ENCODE measurements at regions not wholly inside any gene's neighbourhood (a gene's known extent, or its start where the extent isn't known, plus 50 kb on each side); places are given as distances from the start of the nearest gene placed in this dataset.

DNA sequence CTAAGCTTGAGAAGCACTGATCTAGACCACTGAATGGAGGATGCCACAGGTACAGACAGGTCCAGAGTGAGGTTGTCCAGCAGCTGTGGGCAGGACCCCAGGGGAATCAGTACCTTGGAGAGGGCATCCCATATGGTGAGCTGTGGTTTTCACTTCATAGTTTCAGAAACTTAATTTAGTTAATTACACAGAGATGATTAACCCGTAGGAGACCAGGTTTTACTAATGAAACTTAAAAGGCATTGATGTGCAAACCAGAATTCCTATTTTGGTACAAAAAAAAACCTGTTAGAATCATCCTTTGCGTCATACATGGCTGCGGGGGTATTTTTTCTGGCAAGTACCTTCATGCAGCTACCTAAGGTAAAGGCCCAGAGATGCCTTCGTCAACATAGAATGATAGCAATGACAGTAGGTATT, 159.3 kb downstream of the DACT1 start (continued):
- TF ChIP-seq, protein P1, sequence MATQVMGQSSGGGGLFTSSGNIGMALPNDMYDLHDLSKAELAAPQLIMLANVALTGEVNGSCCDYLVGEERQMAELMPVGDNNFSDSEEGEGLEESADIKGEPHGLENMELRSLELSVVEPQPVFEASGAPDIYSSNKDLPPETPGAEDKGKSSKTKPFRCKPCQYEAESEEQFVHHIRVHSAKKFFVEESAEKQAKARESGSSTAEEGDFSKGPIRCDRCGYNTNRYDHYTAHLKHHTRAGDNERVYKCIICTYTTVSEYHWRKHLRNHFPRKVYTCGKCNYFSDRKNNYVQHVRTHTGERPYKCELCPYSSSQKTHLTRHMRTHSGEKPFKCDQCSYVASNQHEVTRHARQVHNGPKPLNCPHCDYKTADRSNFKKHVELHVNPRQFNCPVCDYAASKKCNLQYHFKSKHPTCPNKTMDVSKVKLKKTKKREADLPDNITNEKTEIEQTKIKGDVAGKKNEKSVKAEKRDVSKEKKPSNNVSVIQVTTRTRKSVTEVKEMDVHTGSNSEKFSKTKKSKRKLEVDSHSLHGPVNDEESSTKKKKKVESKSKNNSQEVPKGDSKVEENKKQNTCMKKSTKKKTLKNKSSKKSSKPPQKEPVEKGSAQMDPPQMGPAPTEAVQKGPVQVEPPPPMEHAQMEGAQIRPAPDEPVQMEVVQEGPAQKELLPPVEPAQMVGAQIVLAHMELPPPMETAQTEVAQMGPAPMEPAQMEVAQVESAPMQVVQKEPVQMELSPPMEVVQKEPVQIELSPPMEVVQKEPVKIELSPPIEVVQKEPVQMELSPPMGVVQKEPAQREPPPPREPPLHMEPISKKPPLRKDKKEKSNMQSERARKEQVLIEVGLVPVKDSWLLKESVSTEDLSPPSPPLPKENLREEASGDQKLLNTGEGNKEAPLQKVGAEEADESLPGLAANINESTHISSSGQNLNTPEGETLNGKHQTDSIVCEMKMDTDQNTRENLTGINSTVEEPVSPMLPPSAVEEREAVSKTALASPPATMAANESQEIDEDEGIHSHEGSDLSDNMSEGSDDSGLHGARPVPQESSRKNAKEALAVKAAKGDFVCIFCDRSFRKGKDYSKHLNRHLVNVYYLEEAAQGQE (IDR thresholded peaks at IDR 0.05; ENCODE audit: low read depth, low read length): peak; percentile 97
- TF ChIP-seq, protein P2, sequence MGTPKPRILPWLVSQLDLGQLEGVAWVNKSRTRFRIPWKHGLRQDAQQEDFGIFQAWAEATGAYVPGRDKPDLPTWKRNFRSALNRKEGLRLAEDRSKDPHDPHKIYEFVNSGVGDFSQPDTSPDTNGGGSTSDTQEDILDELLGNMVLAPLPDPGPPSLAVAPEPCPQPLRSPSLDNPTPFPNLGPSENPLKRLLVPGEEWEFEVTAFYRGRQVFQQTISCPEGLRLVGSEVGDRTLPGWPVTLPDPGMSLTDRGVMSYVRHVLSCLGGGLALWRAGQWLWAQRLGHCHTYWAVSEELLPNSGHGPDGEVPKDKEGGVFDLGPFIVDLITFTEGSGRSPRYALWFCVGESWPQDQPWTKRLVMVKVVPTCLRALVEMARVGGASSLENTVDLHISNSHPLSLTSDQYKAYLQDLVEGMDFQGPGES (IDR thresholded peaks at IDR 0.05): no peak
- TF ChIP-seq RCOR1 (conservative IDR thresholded peaks at IDR 0.05; ENCODE audit: low read depth, low read length): peak; percentile 80; the same call in 1 of the 2 replicates
- TF ChIP-seq, protein P3, sequence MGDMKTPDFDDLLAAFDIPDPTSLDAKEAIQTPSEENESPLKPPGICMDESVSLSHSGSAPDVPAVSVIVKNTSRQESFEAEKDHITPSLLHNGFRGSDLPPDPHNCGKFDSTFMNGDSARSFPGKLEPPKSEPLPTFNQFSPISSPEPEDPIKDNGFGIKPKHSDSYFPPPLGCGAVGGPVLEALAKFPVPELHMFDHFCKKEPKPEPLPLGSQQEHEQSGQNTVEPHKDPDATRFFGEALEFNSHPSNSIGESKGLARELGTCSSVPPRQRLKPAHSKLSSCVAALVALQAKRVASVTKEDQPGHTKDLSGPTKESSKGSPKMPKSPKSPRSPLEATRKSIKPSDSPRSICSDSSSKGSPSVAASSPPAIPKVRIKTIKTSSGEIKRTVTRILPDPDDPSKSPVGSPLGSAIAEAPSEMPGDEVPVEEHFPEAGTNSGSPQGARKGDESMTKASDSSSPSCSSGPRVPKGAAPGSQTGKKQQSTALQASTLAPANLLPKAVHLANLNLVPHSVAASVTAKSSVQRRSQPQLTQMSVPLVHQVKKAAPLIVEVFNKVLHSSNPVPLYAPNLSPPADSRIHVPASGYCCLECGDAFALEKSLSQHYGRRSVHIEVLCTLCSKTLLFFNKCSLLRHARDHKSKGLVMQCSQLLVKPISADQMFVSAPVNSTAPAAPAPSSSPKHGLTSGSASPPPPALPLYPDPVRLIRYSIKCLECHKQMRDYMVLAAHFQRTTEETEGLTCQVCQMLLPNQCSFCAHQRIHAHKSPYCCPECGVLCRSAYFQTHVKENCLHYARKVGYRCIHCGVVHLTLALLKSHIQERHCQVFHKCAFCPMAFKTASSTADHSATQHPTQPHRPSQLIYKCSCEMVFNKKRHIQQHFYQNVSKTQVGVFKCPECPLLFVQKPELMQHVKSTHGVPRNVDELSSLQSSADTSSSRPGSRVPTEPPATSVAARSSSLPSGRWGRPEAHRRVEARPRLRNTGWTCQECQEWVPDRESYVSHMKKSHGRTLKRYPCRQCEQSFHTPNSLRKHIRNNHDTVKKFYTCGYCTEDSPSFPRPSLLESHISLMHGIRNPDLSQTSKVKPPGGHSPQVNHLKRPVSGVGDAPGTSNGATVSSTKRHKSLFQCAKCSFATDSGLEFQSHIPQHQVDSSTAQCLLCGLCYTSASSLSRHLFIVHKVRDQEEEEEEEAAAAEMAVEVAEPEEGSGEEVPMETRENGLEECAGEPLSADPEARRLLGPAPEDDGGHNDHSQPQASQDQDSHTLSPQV (IDR thresholded peaks at IDR 0.05): peak; percentile 97
- TF ChIP-seq RAD51 (IDR thresholded peaks at IDR 0.05): peak; percentile 69
- TF ChIP-seq SRF (IDR thresholded peaks at IDR 0.05; ENCODE audit: low read depth in 2 of 2, low read length in 2 of 2): no peak
- no peak for TF ChIP-seq BRCA1 (IDR thresholded peaks at IDR 0.05; ENCODE audit: low read depth, low read length)
- TF ChIP-seq RAD21 (IDR thresholded peaks at IDR 0.05; ENCODE audit: insufficient read depth, low read depth, low read length): no peak
- TF ChIP-seq MEF2B (IDR thresholded peaks at IDR 0.05; ENCODE audit: partially characterized antibody, poor library complexity, severe bottlenecking): peak; percentile 100
- TF ChIP-seq STAT3 (IDR thresholded peaks at IDR 0.05; ENCODE audit: low read depth, low read length): peak; percentile 88; the same call in 1 of the 2 replicates
- no peak for TF ChIP-seq ZZZ3 (IDR thresholded peaks at IDR 0.05; ENCODE audit: control insufficient read depth, insufficient read length, low read depth)
- peak; percentile 92 for TF ChIP-seq ZNF384 (IDR thresholded peaks at IDR 0.05; ENCODE audit: borderline replicate concordance, low read depth, low read length)
- TF ChIP-seq, protein P4, sequence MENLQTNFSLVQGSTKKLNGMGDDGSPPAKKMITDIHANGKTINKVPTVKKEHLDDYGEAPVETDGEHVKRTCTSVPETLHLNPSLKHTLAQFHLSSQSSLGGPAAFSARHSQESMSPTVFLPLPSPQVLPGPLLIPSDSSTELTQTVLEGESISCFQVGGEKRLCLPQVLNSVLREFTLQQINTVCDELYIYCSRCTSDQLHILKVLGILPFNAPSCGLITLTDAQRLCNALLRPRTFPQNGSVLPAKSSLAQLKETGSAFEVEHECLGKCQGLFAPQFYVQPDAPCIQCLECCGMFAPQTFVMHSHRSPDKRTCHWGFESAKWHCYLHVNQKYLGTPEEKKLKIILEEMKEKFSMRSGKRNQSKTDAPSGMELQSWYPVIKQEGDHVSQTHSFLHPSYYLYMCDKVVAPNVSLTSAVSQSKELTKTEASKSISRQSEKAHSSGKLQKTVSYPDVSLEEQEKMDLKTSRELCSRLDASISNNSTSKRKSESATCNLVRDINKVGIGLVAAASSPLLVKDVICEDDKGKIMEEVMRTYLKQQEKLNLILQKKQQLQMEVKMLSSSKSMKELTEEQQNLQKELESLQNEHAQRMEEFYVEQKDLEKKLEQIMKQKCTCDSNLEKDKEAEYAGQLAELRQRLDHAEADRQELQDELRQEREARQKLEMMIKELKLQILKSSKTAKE (IDR thresholded peaks at IDR 0.05; ENCODE audit: low read depth, poor library complexity, severe bottlenecking): peak; percentile 98
- TF ChIP-seq RELA (IDR thresholded peaks at IDR 0.05; ENCODE audit: borderline replicate concordance, partially characterized antibody): peak; percentile 99
- no peak for TF ChIP-seq SMARCA5 (IDR thresholded peaks at IDR 0.05)

Data from GM12878 (cell line).